HEK293 (cell line): ENCODE measurements at regions not wholly inside any gene's neighbourhood (a gene's known extent, or its start where the extent isn't known, plus 50 kb on each side); places are given as distances from the start of the nearest gene placed in this dataset.

Experiments
- BCL11A ChIP-seq: fragments of 450-650 bp; formaldehyde crosslinking; IDR thresholded peaks from 2 replicates; pipeline ENCODE4 v1.5.1; 2016; ENCODE audit warnings: low read depth, missing biosample characterization, missing genetic modification characterization
- GLI2 ChIP-seq: fragments of 450-650 bp; formaldehyde crosslinking; IDR thresholded peaks from 2 replicates; pipeline ENCODE4; 2017; ENCODE audit warnings: missing biosample characterization, missing genetic modification characterization, low read depth, borderline replicate concordance
- GLIS1 ChIP-seq: fragments of 450-650 bp; formaldehyde crosslinking; IDR thresholded peaks from 2 replicates; pipeline ENCODE4 v1.5.1; 2016; ENCODE audit warnings: missing biosample characterization, missing genetic modification characterization
- GLIS2 ChIP-seq: fragments of 450-650 bp; formaldehyde crosslinking; IDR thresholded peaks from 2 replicates; pipeline ENCODE4 v1.5.1; 2016; ENCODE audit warnings: missing biosample characterization, missing genetic modification characterization
- HIC1 ChIP-seq: fragments of 450-650 bp; formaldehyde crosslinking; IDR thresholded peaks from 2 replicates; pipeline ENCODE4 v1.5.1; 2016; ENCODE audit warnings: missing biosample characterization, missing genetic modification characterization
- INSM2 ChIP-seq: fragments of 450-650 bp; formaldehyde crosslinking; IDR thresholded peaks from 2 replicates; pipeline ENCODE4 v1.5.1; 2016; ENCODE audit warnings: missing biosample characterization, missing genetic modification characterization
- KLF8 ChIP-seq: fragments of 450-650 bp; formaldehyde crosslinking; IDR thresholded peaks from 2 replicates; pipeline ENCODE4 v1.5.1; 2016; ENCODE audit warnings: missing biosample characterization, missing genetic modification characterization
- MYNN ChIP-seq: fragments of 450-650 bp; formaldehyde crosslinking; IDR thresholded peaks from 2 replicates; pipeline ENCODE4 v1.5.1; 2016; ENCODE audit warnings: missing biosample characterization, missing genetic modification characterization, borderline replicate concordance
- OSR2 ChIP-seq: fragments of 450-650 bp; formaldehyde crosslinking; IDR thresholded peaks from 2 replicates; pipeline ENCODE4 v1.5.1; 2016; ENCODE audit warnings: missing biosample characterization, missing genetic modification characterization
- SCRT2 ChIP-seq: fragments of 450-650 bp; formaldehyde crosslinking; IDR thresholded peaks from 2 replicates; pipeline ENCODE4 v1.5.1; 2016; ENCODE audit warnings: missing biosample characterization, missing genetic modification characterization
- SP3 ChIP-seq: fragments of 450-650 bp; formaldehyde crosslinking; IDR thresholded peaks from 2 replicates; pipeline ENCODE4 v1.5.1; 2016; ENCODE audit warnings: missing biosample characterization, missing genetic modification characterization
- TSHZ1 ChIP-seq: fragments of 450-650 bp; formaldehyde crosslinking; IDR thresholded peaks from 2 replicates; pipeline ENCODE4 v1.5.1; 2016; ENCODE audit warnings: missing biosample characterization, missing genetic modification characterization, borderline replicate concordance
- ZBTB17 ChIP-seq: fragments of 450-650 bp; formaldehyde crosslinking; IDR thresholded peaks from 2 replicates; pipeline ENCODE4 v1.5.1; 2016; ENCODE audit warnings: missing biosample characterization, missing genetic modification characterization
- ZBTB44 ChIP-seq: fragments of 450-650 bp; IDR thresholded peaks from 2 replicates; pipeline ENCODE4 v1.5.1; 2018; ENCODE audit warnings: missing biosample characterization, mild to moderate bottlenecking, missing genetic modification characterization
- ZBTB8A ChIP-seq: fragments of 450-650 bp; formaldehyde crosslinking; IDR thresholded peaks from 2 replicates; pipeline ENCODE4 v1.5.1; 2016; ENCODE audit warnings: missing biosample characterization, missing genetic modification characterization
- ZEB2 ChIP-seq: fragments of 450-650 bp; formaldehyde crosslinking; IDR thresholded peaks from 2 replicates; pipeline ENCODE4 v1.5.1; 2016; ENCODE audit warnings: missing biosample characterization, missing genetic modification characterization
- ZNF184 ChIP-seq: fragments of 450-650 bp; IDR thresholded peaks from 2 replicates; pipeline ENCODE4 v1.5.1; 2018; ENCODE audit warnings: missing biosample characterization, mild to moderate bottlenecking, missing genetic modification characterization
- ZNF221 ChIP-seq: fragments of 450-650 bp; formaldehyde crosslinking; IDR thresholded peaks from 2 replicates; pipeline ENCODE4 v1.5.1; 2017; ENCODE audit warnings: missing biosample characterization, missing genetic modification characterization, borderline replicate concordance
- ZNF324 ChIP-seq: fragments of 450-650 bp; formaldehyde crosslinking; IDR thresholded peaks from 2 replicates; pipeline ENCODE4 v1.5.1; 2016; ENCODE audit warnings: missing biosample characterization, missing genetic modification characterization
- ZNF341 ChIP-seq: fragments of 450-650 bp; formaldehyde crosslinking; IDR thresholded peaks from 2 replicates; pipeline ENCODE4; 2016; ENCODE audit warnings: low read depth, missing biosample characterization, missing genetic modification characterization
- ZNF37A ChIP-seq: fragments of 450-650 bp; IDR thresholded peaks from 2 replicates; pipeline ENCODE4 v1.5.1; 2018; ENCODE audit warnings: missing biosample characterization, missing genetic modification characterization
- ZNF391 ChIP-seq: fragments of 450-650 bp; formaldehyde crosslinking; IDR thresholded peaks from 2 replicates; pipeline ENCODE4 v1.5.1; 2016; ENCODE audit warnings: low read depth, missing biosample characterization, missing genetic modification characterization, borderline replicate concordance
- ZNF423 ChIP-seq: fragments of 450-650 bp; formaldehyde crosslinking; IDR thresholded peaks from 2 replicates; pipeline ENCODE4 v1.5.1; 2016; ENCODE audit warnings: missing biosample characterization, missing genetic modification characterization
- ZNF488 ChIP-seq: fragments of 450-650 bp; formaldehyde crosslinking; IDR thresholded peaks from 2 replicates; pipeline ENCODE4 v1.5.1; 2016; ENCODE audit warnings: missing biosample characterization, missing genetic modification characterization
- ZNF561 ChIP-seq: fragments of 450-650 bp; IDR thresholded peaks from 2 replicates; pipeline ENCODE4 v1.5.1; 2018; ENCODE audit warnings: missing biosample characterization, missing genetic modification characterization, borderline replicate concordance
- ZNF639 ChIP-seq: fragments of 450-650 bp; formaldehyde crosslinking; IDR thresholded peaks from 2 replicates; pipeline ENCODE4 v1.5.1; 2016; ENCODE audit warnings: missing biosample characterization, missing genetic modification characterization
- ZNF658 ChIP-seq: fragments of 450-650 bp; formaldehyde crosslinking; IDR thresholded peaks from 2 replicates; pipeline ENCODE4; 2016; ENCODE audit warnings: missing biosample characterization, missing genetic modification characterization
- ZNF843 ChIP-seq: fragments of 450-650 bp; formaldehyde crosslinking; IDR thresholded peaks from 2 replicates; pipeline ENCODE4 v1.5.1; 2016; ENCODE audit warnings: missing biosample characterization, missing genetic modification characterization

- TF ChIP-seq ZNF639 (tag by site-specific recombination), result peak; percentile 98
- TF ChIP-seq TSHZ1 (tag by site-specific recombination), result peak; percentile 98
- TF ChIP-seq ZNF341, result peak; percentile 61
- peak; percentile 33; the same call in 1 of the 2 replicates for TF ChIP-seq ZNF423 (tag by site-specific recombination)
- TF ChIP-seq ZNF221 (tag by site-specific recombination), result no peak
- TF ChIP-seq ZNF488, result 0 out of 2 replicates have a peak, but pooled peaks have one; percentile 45
- TF ChIP-seq SP3, result peak; percentile 57
- peak; percentile 63 for TF ChIP-seq ZBTB8A
- peak; percentile 64 for TF ChIP-seq ZNF561 (tag by site-specific recombination)
- peak; percentile 68; the same call in 1 of the 2 replicates for TF ChIP-seq ZBTB44 (tag by site-specific recombination)
- TF ChIP-seq ZNF391 (tag by site-specific recombination), result peak; percentile 94
- TF ChIP-seq GLIS1 (tag by site-specific recombination), result peak; percentile 99
- peak; percentile 99 for TF ChIP-seq INSM2
- peak; percentile 89 for TF ChIP-seq ZEB2 (tag by site-specific recombination)
- peak; percentile 92 for TF ChIP-seq KLF8
- peak; percentile 93 for TF ChIP-seq GLIS2
- TF ChIP-seq ZNF324, result peak; percentile 80; the same call in 1 of the 2 replicates
- no peak for TF ChIP-seq ZNF658
- TF ChIP-seq GLI2 (tag by site-specific recombination), result peak; percentile 87; the same call in 1 of the 2 replicates
- TF ChIP-seq MYNN, result 0 out of 2 replicates have a peak, but pooled peaks have one; percentile 40
- peak; percentile 82; the same call in 1 of the 2 replicates for TF ChIP-seq ZNF184
- TF ChIP-seq ZBTB17 (tag by site-specific recombination), result peak; percentile 82
- TF ChIP-seq SCRT2 (tag by site-specific recombination), result peak; percentile 61
- peak; percentile 90 for TF ChIP-seq BCL11A
- TF ChIP-seq ZNF843 (tag by site-specific recombination), result peak; percentile 97
- TF ChIP-seq HIC1 (tag by site-specific recombination), result peak; percentile 94
- TF ChIP-seq OSR2 (tag by site-specific recombination), result peak; percentile 98
- TF ChIP-seq ZNF37A (tag by site-specific recombination), result no peak
These were observed 146.7 kb downstream of the SOX1 start (continued) for GRCh38 chr13:112213467-112214255.
